B cell (primary cell): ENCODE measurements at regions not wholly inside any gene's neighbourhood (a gene's known extent, or its start where the extent isn't known, plus 50 kb on each side); places are given as distances from the start of the nearest gene placed in this dataset.

Experiments used
- ATAC-seq: fragments of 200-7000 bp; cut with Tn5 transposase; one replicate; pipeline ENCODE4 v1.10.0; 2021; ENCODE audit warnings: low read depth, mild to moderate bottlenecking, moderate number of reproducible peaks, moderate library complexity
- CTCF ChIA-PET: fragments of 350-600 bp; sonication (Branson Sonifier 250); formaldehyde crosslinking; loops from one replicate; lab custom pipeline; 2021; ENCODE audit warnings: antibody characterized with exemption, inconsistent platforms; lab: Charles Lee
- POLR2A ChIA-PET: fragments of 350-600 bp; sonication (Branson Sonifier 250); formaldehyde crosslinking; loops from one replicate; lab custom pipeline; 2021; ENCODE audit warnings: antibody characterized with exemption; lab: Charles Lee
- DNase-seq: peaks from one replicate; pipeline ENCODE4 v3.0.0; 2013
- H2AFZ ChIP-seq: 2 replicates; pipeline ENCODE4 v1.6.1; 2012; ENCODE audit warnings: mild to moderate bottlenecking, low read depth, low read length; ENCODE audit not compliant: insufficient read depth, poor library complexity, severe bottlenecking
- H3K27ac ChIP-seq, 2 donors: 1 replicate in 1 of 2; 2 replicates in 1 of 2; pipeline ENCODE4 v1.5.1; 2012 to 2013; ENCODE audit warnings: low read length in 2 of 2, mild to moderate bottlenecking in 2 of 2, moderate library complexity in 1 of 2
- H3K27me3 ChIP-seq, 4 experiments: fragments of 200-600 bp in 1 of 4; sonication (generic) in 1 of 4; replicated peaks in 1 of 4; 1 replicate in 2 of 4; 2 replicates in 2 of 4; pipeline versions ENCODE4 v1.6.1 to v1.7.0; 2013 to 2016; ENCODE audit warnings: low read length in 3 of 4, mild to moderate bottlenecking in 2 of 4, mixed read lengths in 1 of 4, moderate library complexity in 1 of 4; ENCODE audit not compliant: insufficient read depth in 4 of 4, control insufficient read depth in 3 of 4; ENCODE audit errors: control extremely low read depth in 1 of 4
- H3K36me3 ChIP-seq, 2 experiments: replicated peaks in 1 of 2; 1 replicate in 1 of 2; 2 replicates in 1 of 2; pipeline versions ENCODE4 v1.6.1 to v1.7.1; 2013; ENCODE audit warnings: low read length in 1 of 2; ENCODE audit not compliant: insufficient read depth in 2 of 2, control insufficient read depth in 1 of 2; ENCODE audit errors: control extremely low read depth in 1 of 2, extremely low read depth in 1 of 2
- H3K4me1 ChIP-seq, 2 donors: fragments of 200-600 bp in 1 of 2; sonication (generic) in 1 of 2; 1 replicate in 1 of 2; 2 replicates in 1 of 2; pipeline versions ENCODE4 v1.5.1 to v1.6.1; 2013 to 2017; ENCODE audit warnings: low read length in 2 of 2; ENCODE audit not compliant: control insufficient read depth in 2 of 2, insufficient read depth in 2 of 2
- H3K4me2 ChIP-seq: replicated peaks from 2 replicates; pipeline ENCODE3; 2012; ENCODE audit warnings: mild to moderate bottlenecking, low read depth, low read length; ENCODE audit not compliant: poor library complexity, severe bottlenecking
- H3K4me3 ChIP-seq, 5 experiments: fragments of 200-600 bp in 1 of 5; sonication (generic) in 1 of 5; 1 replicate in 3 of 5; 2 replicates in 2 of 5; pipeline versions ENCODE4 v1.5.1 to v1.7.0; 2011 to 2016; ENCODE audit warnings: low read length in 4 of 5, mild to moderate bottlenecking in 4 of 5, low read depth in 2 of 5, control low read depth in 1 of 5, moderate library complexity in 1 of 5; ENCODE audit not compliant: insufficient read depth in 1 of 5; ENCODE audit errors: control extremely low read depth in 1 of 5, extremely low read depth in 1 of 5
- H3K79me2 ChIP-seq: fragments of 200-600 bp; sonication (generic); one replicate; pipeline ENCODE4 v1.6.0; 2016; ENCODE audit warnings: low read length; ENCODE audit not compliant: control insufficient read depth, insufficient read depth
- H3K9ac ChIP-seq: fragments of 200-600 bp; sonication (generic); 2 replicates; pipeline ENCODE4 v1.6.1; 2017; ENCODE audit warnings: mild to moderate bottlenecking, low read length, moderate library complexity
- H3K9me3 ChIP-seq, 3 donors: one replicate each; pipeline versions ENCODE4 v1.6.1 to v1.7.1; 2013; ENCODE audit warnings: low read length in 2 of 3; ENCODE audit not compliant: control insufficient read depth in 2 of 3, insufficient read depth in 1 of 3; ENCODE audit errors: control extremely low read depth in 1 of 3
- H4K20me1 ChIP-seq: 2 replicates; pipeline ENCODE4 v1.6.0; 2012; ENCODE audit warnings: mild to moderate bottlenecking, low read length; ENCODE audit not compliant: insufficient read depth, control insufficient read depth, poor library complexity, severe bottlenecking
- H3K27ac Mint-ChIP-seq: one replicate; pipeline ENCODE4 v1.8.0; 2021; ENCODE audit warnings: mixed read lengths
- H3K27me3 Mint-ChIP-seq: one replicate; pipeline ENCODE4 v1.8.0; 2021; ENCODE audit warnings: mixed read lengths
- H3K4me1 Mint-ChIP-seq: one replicate; pipeline ENCODE4 v1.8.0; 2021; ENCODE audit warnings: mixed read lengths
- H3K4me3 Mint-ChIP-seq: one replicate; pipeline ENCODE4 v1.8.0; 2021; ENCODE audit warnings: mixed read lengths
- H3K9me3 Mint-ChIP-seq: one replicate; pipeline ENCODE4 v1.8.0; 2022; ENCODE audit warnings: mixed read lengths; ENCODE audit not compliant: insufficient read depth
- CTCF ChIP-seq: fragments of 200-600 bp; IDR thresholded peaks from one replicate; pipeline ENCODE4 v1.8.0; 2022; ENCODE audit warnings: antibody characterized with exemption, mild to moderate bottlenecking
- EZH2 ChIP-seq: IDR thresholded peaks from 2 replicates; pipeline ENCODE4 v1.6.1; 2012; ENCODE audit warnings: borderline replicate concordance, low read depth, mild to moderate bottlenecking, moderate library complexity, low read length; ENCODE audit not compliant: insufficient read depth, poor library complexity, severe bottlenecking
- WGBS: methylation state at CpG from one replicate; pipeline ENCODE4 v1.1.5; 2013; ENCODE audit warnings: missing lambda C conversion rate; ENCODE audit not compliant: insufficient coverage; 5-methylcytosine and 5-hydroxymethylcytosine counted together
- intact Hi-C: fragments of 100-400 bp; cut with micrococcal nuclease; formaldehyde crosslinking; loops from one replicate; pipeline ENCODE4 v1.10.0; 2022

GRCh38 chr3:72313308-72313707 lies 528.4 kb upstream of the PROK2 start:
- WGBS = no CpG with 5 or more reads among the region's 1 CpG
- ChIA-PET CTCF (no interaction called here), POLR2A (interaction anchor here (0.6 kb wide), 1 partner anchor 191 kb away, joined by 7 read pairs; no protein-coding TSS in a partner anchor)
- TF ChIP-seq EZH2 = no peak
- no peak for TF ChIP-seq CTCF
- H3K4me1 ChIP-seq = peaks cover 41 to 46% of the 10 kb centered on the region in 2 donors
- H2AFZ ChIP-seq = no peak overlapping the region
- intact Hi-C loops = loop anchor here (5.0 kb wide), 1 partner anchor 64 kb away; no protein-coding TSS in a partner anchor
- no peaks in the 10 kb centered on the region for H3K36me3 ChIP-seq
- H3K9ac ChIP-seq = no peak overlapping the region
- no peaks in the 10 kb centered on the region for H3K79me2 ChIP-seq
- Mint-ChIP-seq H3K9me3 (no peaks in the 10 kb centered on the region), H3K27me3 (no peaks in the 10 kb centered on the region), H3K4me1 (peaks cover 46% of the 10 kb centered on the region), H3K4me3 (no peak overlapping the region), H3K27ac (no peak overlapping the region)
- no peaks in the 10 kb centered on the region for H3K27me3 ChIP-seq
- no peak overlapping the region for H3K4me2 ChIP-seq
- H3K4me3 ChIP-seq = no peak overlapping the region
- H4K20me1 ChIP-seq = no peaks in the 10 kb centered on the region
- ATAC-seq (no peak), DNase-seq (no peak)
- peaks cover 0 to 1% (median 0%) of the 10 kb centered on the region in 3 donors for H3K9me3 ChIP-seq
- no peak overlapping the region for H3K27ac ChIP-seq

GRCh38 chr3:72312339-72312738 lies 527.4 kb upstream of the PROK2 start:
- CTCF ChIA-PET = no interaction called here
- Histone ChIP-seq H4K20me1 (no peaks in the 10 kb centered on the region), H3K9ac (no peak overlapping the region), H2AFZ (no peak overlapping the region), H3K27ac (no peak overlapping the region), H3K9me3 (peaks cover 0 to 1% (median 0%) of the 10 kb centered on the region in 3 donors), H3K36me3 (no peaks in the 10 kb centered on the region), H3K4me3 (no peak overlapping the region), H3K4me2 (peak overlapping the region; percentile 76), H3K4me1 (peaks cover 42 to 46% of the 10 kb centered on the region in 2 donors), H3K27me3 (no peaks in the 10 kb centered on the region), H3K79me2 (no peaks in the 10 kb centered on the region)
- no peak for ATAC-seq
- POLR2A ChIA-PET = no interaction called here
- Mint-ChIP-seq H3K4me1 (peaks cover 51% of the 10 kb centered on the region), H3K4me3 (no peak overlapping the region), H3K27ac (peak overlapping the region; percentile 90), H3K9me3 (no peaks in the 10 kb centered on the region), H3K27me3 (no peaks in the 10 kb centered on the region)
- TF ChIP-seq CTCF (no peak), EZH2 (no peak)
- DNase-seq = no peak
- intact Hi-C loops = loop anchor here (5.0 kb wide), 1 partner anchor 65 kb away; no protein-coding TSS in a partner anchor
- no CpG with 5 or more reads among the region's 6 CpGs for WGBS
